ENCODE measurements at regions not wholly inside any gene's neighbourhood (a gene's known extent, or its start where the extent isn't known, plus 50 kb on each side); places are given as distances from the start of the nearest gene placed in this dataset.

DNA sequence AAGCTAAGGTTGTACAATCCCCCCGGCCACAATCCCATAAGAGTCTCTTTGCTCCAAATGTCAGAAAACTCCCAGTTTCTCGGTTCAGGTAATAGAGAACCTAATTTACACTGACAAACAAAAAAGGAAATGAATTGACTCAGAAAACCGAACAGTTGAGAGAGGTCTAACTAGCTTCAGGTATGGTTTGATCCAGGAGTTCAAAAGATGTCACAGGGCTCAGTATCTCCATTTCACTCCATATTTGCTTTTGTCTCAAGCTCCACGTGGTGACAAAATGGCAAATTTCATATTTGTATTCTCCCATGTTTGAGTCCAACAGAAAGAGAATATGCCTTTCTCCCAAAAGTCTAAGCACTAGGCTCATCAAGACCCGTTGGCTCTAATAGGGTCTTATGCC, 117.4 kb downstream of the AXIN2 start:
- TF ChIP-seq POLR2A (IDR thresholded peaks at IDR 0.05), result no peak
- TF ChIP-seq, protein P1, sequence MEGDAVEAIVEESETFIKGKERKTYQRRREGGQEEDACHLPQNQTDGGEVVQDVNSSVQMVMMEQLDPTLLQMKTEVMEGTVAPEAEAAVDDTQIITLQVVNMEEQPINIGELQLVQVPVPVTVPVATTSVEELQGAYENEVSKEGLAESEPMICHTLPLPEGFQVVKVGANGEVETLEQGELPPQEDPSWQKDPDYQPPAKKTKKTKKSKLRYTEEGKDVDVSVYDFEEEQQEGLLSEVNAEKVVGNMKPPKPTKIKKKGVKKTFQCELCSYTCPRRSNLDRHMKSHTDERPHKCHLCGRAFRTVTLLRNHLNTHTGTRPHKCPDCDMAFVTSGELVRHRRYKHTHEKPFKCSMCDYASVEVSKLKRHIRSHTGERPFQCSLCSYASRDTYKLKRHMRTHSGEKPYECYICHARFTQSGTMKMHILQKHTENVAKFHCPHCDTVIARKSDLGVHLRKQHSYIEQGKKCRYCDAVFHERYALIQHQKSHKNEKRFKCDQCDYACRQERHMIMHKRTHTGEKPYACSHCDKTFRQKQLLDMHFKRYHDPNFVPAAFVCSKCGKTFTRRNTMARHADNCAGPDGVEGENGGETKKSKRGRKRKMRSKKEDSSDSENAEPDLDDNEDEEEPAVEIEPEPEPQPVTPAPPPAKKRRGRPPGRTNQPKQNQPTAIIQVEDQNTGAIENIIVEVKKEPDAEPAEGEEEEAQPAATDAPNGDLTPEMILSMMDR (IDR thresholded peaks at IDR 0.05), result no peak
